PC-3 (cell line): ENCODE measurements at regions not wholly inside any gene's neighbourhood (a gene's known extent, or its start where the extent isn't known, plus 50 kb on each side); places are given as distances from the start of the nearest gene placed in this dataset.

Experiments
- CTCF ChIP-seq: fragments of 300-600 bp; sonication (generic); conservative IDR thresholded peaks from 2 replicates; pipeline ENCODE4 v1.5.1; 2017; ENCODE audit warnings: antibody characterized with exemption, low read depth, mild to moderate bottlenecking, low read length
- EZH2 ChIP-seq: fragments of 300-600 bp; sonication (generic); IDR thresholded peaks from one replicate; pipeline ENCODE4 v1.6.1; 2017; ENCODE audit warnings: antibody characterized with exemption, mild to moderate bottlenecking, low read length; ENCODE audit not compliant: unreplicated experiment

- TF ChIP-seq CTCF = no peak
- no peak for TF ChIP-seq EZH2
Measured at GRCh38 chr3:27031476-27031875, 337.7 kb downstream of the NEK10 start.
